ENCODE measurements at regions not wholly inside any gene's neighbourhood (a gene's known extent, or its start where the extent isn't known, plus 50 kb on each side); places are given as distances from the start of the nearest gene placed in this dataset.

- ATAC-seq (ENCODE audit: low read depth), result no peak
- Histone ChIP-seq H3K4me3 (ENCODE audit: control extremely low read depth in 1 of 5, extremely low read depth in 1 of 5, insufficient read depth in 1 of 5, low read depth in 2 of 5, low read length in 4 of 5) (no peak overlapping the region), H3K4me2 (replicated peaks; ENCODE audit: low read depth, low read length, poor library complexity, severe bottlenecking) (no peak overlapping the region), H3K9ac (ENCODE audit: low read length) (no peak overlapping the region), H3K27me3 (replicated peaks in 1 of 4; ENCODE audit: control extremely low read depth in 1 of 4, control insufficient read depth in 3 of 4, insufficient read depth in 4 of 4, low read length in 3 of 4) (peaks cover 0 to 6% (median 2%) of the 10 kb centered on the region in 4 experiments), H3K36me3 (replicated peaks in 1 of 2; ENCODE audit: control extremely low read depth in 1 of 2, control insufficient read depth in 1 of 2, extremely low read depth in 1 of 2, insufficient read depth in 2 of 2, low read length in 1 of 2) (no peaks in the 10 kb centered on the region), H3K79me2 (ENCODE audit: control insufficient read depth, insufficient read depth, low read length) (no peaks in the 10 kb centered on the region), H2AFZ (ENCODE audit: insufficient read depth, low read depth, low read length, poor library complexity, severe bottlenecking) (no peak overlapping the region), H4K20me1 (ENCODE audit: control insufficient read depth, insufficient read depth, low read length, poor library complexity, severe bottlenecking) (no peaks in the 10 kb centered on the region), H3K27ac (ENCODE audit: low read length in 2 of 2) (no peak overlapping the region), H3K9me3 (ENCODE audit: control extremely low read depth in 1 of 3, control insufficient read depth in 2 of 3, insufficient read depth in 1 of 3, low read length in 2 of 3) (peaks cover 0 to 5% (median 0%) of the 10 kb centered on the region in 3 donors), H3K4me1 (ENCODE audit: control insufficient read depth in 2 of 2, insufficient read depth in 2 of 2, low read length in 2 of 2) (no peaks in the 10 kb centered on the region)
- Mint-ChIP-seq H3K4me1 (no peaks in the 10 kb centered on the region), H3K4me3 (no peak overlapping the region), H3K27ac (no peak overlapping the region), H3K27me3 (peaks cover 9% of the 10 kb centered on the region), H3K9me3 (ENCODE audit: insufficient read depth) (no peaks in the 10 kb centered on the region)
- TF ChIP-seq CTCF (IDR thresholded peaks at IDR 0.05), result no peak
- no peak for TF ChIP-seq EZH2 (IDR thresholded peaks at IDR 0.05; ENCODE audit: borderline replicate concordance, insufficient read depth, low read depth, low read length, poor library complexity, severe bottlenecking)
- ChIA-PET POLR2A (no interaction called here), CTCF (no interaction called here)
- DNase-seq, result no peak
- intact Hi-C loops (cut with micrococcal nuclease), result no loop called here
These were observed 293.7 kb upstream of the RIMS1 start for GRCh38 chr6:71592643-71593042.

GRCh38 chr6:71599359-71599758 lies 287.0 kb upstream of the RIMS1 start:
- Histone ChIP-seq H2AFZ (ENCODE audit: insufficient read depth, low read depth, low read length, poor library complexity, severe bottlenecking) (no peak overlapping the region), H3K36me3 (replicated peaks in 1 of 2; ENCODE audit: control extremely low read depth in 1 of 2, control insufficient read depth in 1 of 2, extremely low read depth in 1 of 2, insufficient read depth in 2 of 2, low read length in 1 of 2) (no peaks in the 10 kb centered on the region), H3K9ac (ENCODE audit: low read length) (no peak overlapping the region), H3K4me2 (replicated peaks; ENCODE audit: low read depth, low read length, poor library complexity, severe bottlenecking) (no peak overlapping the region), H3K4me3 (ENCODE audit: control extremely low read depth in 1 of 5, extremely low read depth in 1 of 5, insufficient read depth in 1 of 5, low read depth in 2 of 5, low read length in 4 of 5) (no peak overlapping the region), H4K20me1 (ENCODE audit: control insufficient read depth, insufficient read depth, low read length, poor library complexity, severe bottlenecking) (no peaks in the 10 kb centered on the region), H3K4me1 (ENCODE audit: control insufficient read depth in 2 of 2, insufficient read depth in 2 of 2, low read length in 2 of 2) (no peaks in the 10 kb centered on the region), H3K27ac (ENCODE audit: low read length in 2 of 2) (no peak overlapping the region), H3K9me3 (ENCODE audit: control extremely low read depth in 1 of 3, control insufficient read depth in 2 of 3, insufficient read depth in 1 of 3, low read length in 2 of 3) (no peaks in the 10 kb centered on the region), H3K79me2 (ENCODE audit: control insufficient read depth, insufficient read depth, low read length) (no peaks in the 10 kb centered on the region), H3K27me3 (replicated peaks in 1 of 4; ENCODE audit: control extremely low read depth in 1 of 4, control insufficient read depth in 3 of 4, insufficient read depth in 4 of 4, low read length in 3 of 4) (no peaks in the 10 kb centered on the region)
- H3K27ac Mint-ChIP-seq, result no peak overlapping the region
- peaks cover 4% of the 10 kb centered on the region for H3K27me3 Mint-ChIP-seq
- DNase-seq (no peak), ATAC-seq (ENCODE audit: low read depth) (no peak)
- intact Hi-C loops (cut with micrococcal nuclease), result no loop called here
- no peaks in the 10 kb centered on the region for H3K9me3 Mint-ChIP-seq (ENCODE audit: insufficient read depth)
- TF ChIP-seq EZH2 (IDR thresholded peaks at IDR 0.05; ENCODE audit: borderline replicate concordance, insufficient read depth, low read depth, low read length, poor library complexity, severe bottlenecking), result no peak
- CTCF ChIA-PET, result no interaction called here
- POLR2A ChIA-PET, result no interaction called here
- H3K4me1 Mint-ChIP-seq, result no peaks in the 10 kb centered on the region
- H3K4me3 Mint-ChIP-seq, result no peak overlapping the region
